ENCODE measurements at regions not wholly inside any gene's neighbourhood (a gene's known extent, or its start where the extent isn't known, plus 50 kb on each side); places are given as distances from the start of the nearest gene placed in this dataset.

- DNase-seq, result no peak
These were observed 144.2 kb upstream of the PKDCC start for GRCh38 chr2:41903474-41904135.

GRCh38 chr2:41904459-41904858 lies 143.4 kb upstream of the PKDCC start:
- no peak for DNase-seq

GRCh38 chr2:41905597-41906337 lies 142.1 kb upstream of the PKDCC start:
- DNase-seq, result no peak

- DNase-seq, result no peak
These were observed 141.5 kb upstream of the PKDCC start for GRCh38 chr2:41906338-41906725.

GRCh38 chr2:41907141-41907540 lies 140.7 kb upstream of the PKDCC start:
- DNase-seq, result no peak

- DNase-seq, result no peak
These were observed 140.0 kb upstream of the PKDCC start for GRCh38 chr2:41907771-41908207.

- DNase-seq, result no peak
These were observed 139.5 kb upstream of the PKDCC start for GRCh38 chr2:41908349-41908748.

GRCh38 chr2:41909584-41909983 lies 138.2 kb upstream of the PKDCC start:
- DNase-seq, result no peak

GRCh38 chr2:41910126-41910525 lies 137.7 kb upstream of the PKDCC start:
- DNase-seq, result no peak

- no peak for DNase-seq
These were observed 136.8 kb upstream of the PKDCC start for GRCh38 chr2:41911033-41911432.

- DNase-seq, result no peak
These were observed 135.5 kb upstream of the PKDCC start for GRCh38 chr2:41912337-41912736.

- DNase-seq, result no peak
These were observed 135.0 kb upstream of the PKDCC start for GRCh38 chr2:41912776-41913175.

- no peak for DNase-seq
These were observed 134.5 kb upstream of the PKDCC start for GRCh38 chr2:41913311-41913710.

GRCh38 chr2:41913921-41914609 lies 133.8 kb upstream of the PKDCC start:
- no peak for DNase-seq

GRCh38 chr2:41914936-41915335 lies 132.9 kb upstream of the PKDCC start:
- DNase-seq, result no peak

- DNase-seq, result no peak
These were observed 131.6 kb upstream of the PKDCC start for GRCh38 chr2:41916177-41916576.

- no peak for DNase-seq
These were observed 130.2 kb upstream of the PKDCC start for GRCh38 chr2:41917587-41917986.

- no peak for DNase-seq
These were observed 128.7 kb upstream of the PKDCC start for GRCh38 chr2:41919135-41919534.

- DNase-seq, result no peak
These were observed 127.6 kb upstream of the PKDCC start for GRCh38 chr2:41920181-41920580.

- DNase-seq, result no peak
These were observed 127.0 kb upstream of the PKDCC start for GRCh38 chr2:41920812-41921211.

GRCh38 chr2:41922177-41922576 lies 125.6 kb upstream of the PKDCC start:
- no peak for DNase-seq

- DNase-seq, result no peak
These were observed 124.5 kb upstream of the PKDCC start for GRCh38 chr2:41923156-41923786.

GRCh38 chr2:41924024-41924423 lies 123.8 kb upstream of the PKDCC start:
- no peak for DNase-seq
